D721Med (cell line): ENCODE measurements at regions not wholly inside any gene's neighbourhood (a gene's known extent, or its start where the extent isn't known, plus 50 kb on each side); places are given as distances from the start of the nearest gene placed in this dataset.
"Not testable (repeated sequence)": the region's sequence is repeated elsewhere in the genome, so short reads cannot be mapped to it uniquely, and the experiment has no call there.

Experiments used
- DNase-seq: peaks from one replicate; pipeline ENCODE4 v3.0.0; 2011; ENCODE audit warnings: low spot score; ENCODE audit not compliant: insufficient read length
- FAIRE-seq: peaks from 2 replicates; lab custom pipeline; 2011; peaks lifted over from hg19 to GRCh38; lab: Jason Lieb, UNC
- TF ChIP-seq, protein P1 (sequence below): IDR thresholded peaks from 2 replicates; pipeline ENCODE4 v1.5.1; 2012; ENCODE audit warnings: mild to moderate bottlenecking, control low read depth; ENCODE audit not compliant: insufficient read depth; ENCODE audit errors: missing control alignments

DNA sequence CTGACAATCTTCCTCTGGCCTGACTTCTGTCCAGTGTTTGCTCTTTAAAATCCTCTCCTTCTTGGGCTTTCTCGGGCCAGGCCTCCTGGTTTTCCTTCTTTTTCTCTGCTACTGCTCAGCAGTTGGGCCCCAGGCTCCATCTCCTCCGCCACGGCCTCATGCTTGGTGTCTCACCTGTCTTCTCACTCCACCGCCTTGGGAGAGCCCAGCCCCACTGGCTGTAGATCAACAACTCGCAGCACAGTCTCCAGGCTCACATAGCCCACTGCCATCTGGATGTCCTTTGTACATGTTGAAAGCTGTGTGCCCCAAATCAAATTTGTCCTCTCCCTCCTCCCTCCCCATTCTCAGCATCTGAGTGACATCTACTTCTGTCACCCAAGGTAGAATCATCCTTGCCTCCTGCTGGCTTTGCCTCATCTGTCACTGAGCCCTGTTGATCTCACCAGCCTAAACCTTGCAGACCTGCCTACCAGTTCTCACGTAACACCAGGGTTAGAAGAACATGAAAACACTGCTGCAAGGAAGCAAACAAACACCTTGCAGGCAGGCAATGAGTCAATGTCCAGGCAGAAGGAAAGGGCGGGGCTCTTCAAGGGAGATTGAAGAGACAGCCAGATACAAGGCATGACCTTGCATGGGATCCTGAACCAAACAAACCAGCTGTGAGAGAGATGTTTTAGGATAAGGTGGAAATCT is 103.2 kb upstream of the SMURF2 start:
- FAIRE-seq (no peak), DNase-seq (no peak)
- TF ChIP-seq, protein P1, sequence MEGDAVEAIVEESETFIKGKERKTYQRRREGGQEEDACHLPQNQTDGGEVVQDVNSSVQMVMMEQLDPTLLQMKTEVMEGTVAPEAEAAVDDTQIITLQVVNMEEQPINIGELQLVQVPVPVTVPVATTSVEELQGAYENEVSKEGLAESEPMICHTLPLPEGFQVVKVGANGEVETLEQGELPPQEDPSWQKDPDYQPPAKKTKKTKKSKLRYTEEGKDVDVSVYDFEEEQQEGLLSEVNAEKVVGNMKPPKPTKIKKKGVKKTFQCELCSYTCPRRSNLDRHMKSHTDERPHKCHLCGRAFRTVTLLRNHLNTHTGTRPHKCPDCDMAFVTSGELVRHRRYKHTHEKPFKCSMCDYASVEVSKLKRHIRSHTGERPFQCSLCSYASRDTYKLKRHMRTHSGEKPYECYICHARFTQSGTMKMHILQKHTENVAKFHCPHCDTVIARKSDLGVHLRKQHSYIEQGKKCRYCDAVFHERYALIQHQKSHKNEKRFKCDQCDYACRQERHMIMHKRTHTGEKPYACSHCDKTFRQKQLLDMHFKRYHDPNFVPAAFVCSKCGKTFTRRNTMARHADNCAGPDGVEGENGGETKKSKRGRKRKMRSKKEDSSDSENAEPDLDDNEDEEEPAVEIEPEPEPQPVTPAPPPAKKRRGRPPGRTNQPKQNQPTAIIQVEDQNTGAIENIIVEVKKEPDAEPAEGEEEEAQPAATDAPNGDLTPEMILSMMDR, result no peak

DNA sequence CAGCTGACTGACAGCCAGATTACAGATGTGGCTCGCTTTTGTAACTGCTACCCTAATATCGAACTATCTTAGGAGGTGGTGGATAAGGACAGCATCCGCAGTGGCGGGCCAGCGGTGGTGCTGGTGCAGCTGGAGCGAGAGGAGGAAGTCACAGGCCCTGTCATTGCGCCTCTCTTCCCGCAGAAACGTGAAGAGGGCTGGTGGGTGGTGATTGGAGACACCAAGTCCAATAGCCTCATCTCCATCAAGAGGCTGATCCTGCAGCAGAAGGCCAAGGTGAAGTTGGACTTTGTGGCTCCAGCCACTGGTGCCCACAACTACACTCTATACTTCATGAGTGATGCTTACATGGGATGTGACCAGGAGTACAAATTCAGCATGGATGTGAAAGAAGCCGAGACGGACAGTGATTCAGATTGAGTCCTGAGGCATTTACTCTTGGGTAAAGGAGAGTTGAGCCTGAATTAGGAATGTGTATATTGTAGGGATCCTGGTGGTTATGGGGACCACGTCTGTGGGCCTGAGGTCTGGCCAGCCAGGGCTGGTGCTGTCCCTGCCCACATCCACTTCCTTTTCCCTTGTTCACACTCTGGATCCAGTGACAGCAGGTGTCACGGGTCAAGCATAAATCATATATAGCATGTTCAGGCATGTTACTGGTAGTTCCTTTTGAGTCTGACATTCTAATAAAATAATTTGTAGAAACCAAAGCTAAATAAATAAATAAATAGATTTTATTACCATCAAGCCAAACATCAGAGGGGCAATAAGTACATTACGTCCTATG is 89.0 kb upstream of the SMURF2 start:
- DNase-seq (no peak), FAIRE-seq (no peak)
- TF ChIP-seq, protein P1, result no peak

DNA sequence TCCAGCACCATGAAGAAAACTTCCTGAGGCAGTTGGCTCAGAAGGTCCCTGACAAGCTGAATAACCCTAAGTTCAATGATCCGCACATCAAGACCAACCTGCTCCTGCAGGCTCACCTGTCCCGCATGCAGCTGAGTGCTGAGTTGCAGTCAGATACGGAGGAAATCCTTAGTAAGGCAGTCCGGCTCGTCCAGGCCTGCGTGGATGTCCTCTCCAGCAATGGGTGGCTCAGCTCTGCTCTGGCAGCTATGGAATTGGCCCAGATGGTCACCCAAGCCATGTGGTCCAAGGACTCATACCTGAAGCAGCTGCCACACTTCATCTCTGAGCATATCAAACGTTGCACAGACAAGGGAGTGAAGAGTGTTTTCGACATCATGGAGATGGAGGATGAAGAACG is 88.4 kb upstream of the SMURF2 start:
- TF ChIP-seq, protein P1, result no peak
- DNase-seq (no peak), FAIRE-seq (no peak)

DNA sequence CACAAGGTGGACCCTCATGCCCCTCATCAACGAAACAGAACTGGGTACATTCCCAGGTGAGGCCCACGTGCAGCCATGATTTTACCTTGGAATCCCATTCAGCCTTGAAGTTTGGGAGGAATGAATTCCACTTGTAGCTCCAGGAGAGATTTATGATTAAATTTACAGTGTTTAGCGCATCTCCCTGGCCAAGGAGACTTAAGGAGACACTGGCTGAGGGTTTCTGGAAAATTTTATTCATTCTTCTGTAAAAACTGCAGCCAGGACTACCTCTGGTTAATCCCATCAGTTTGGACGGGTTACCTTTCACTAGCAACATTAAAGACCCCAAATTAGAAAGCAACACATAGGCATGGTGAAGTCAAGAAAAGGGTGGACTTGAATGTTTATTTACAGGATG is 87.2 kb upstream of the SMURF2 start:
- DNase-seq (no peak), FAIRE-seq (no peak)
- TF ChIP-seq, protein P1, result no peak

DNA sequence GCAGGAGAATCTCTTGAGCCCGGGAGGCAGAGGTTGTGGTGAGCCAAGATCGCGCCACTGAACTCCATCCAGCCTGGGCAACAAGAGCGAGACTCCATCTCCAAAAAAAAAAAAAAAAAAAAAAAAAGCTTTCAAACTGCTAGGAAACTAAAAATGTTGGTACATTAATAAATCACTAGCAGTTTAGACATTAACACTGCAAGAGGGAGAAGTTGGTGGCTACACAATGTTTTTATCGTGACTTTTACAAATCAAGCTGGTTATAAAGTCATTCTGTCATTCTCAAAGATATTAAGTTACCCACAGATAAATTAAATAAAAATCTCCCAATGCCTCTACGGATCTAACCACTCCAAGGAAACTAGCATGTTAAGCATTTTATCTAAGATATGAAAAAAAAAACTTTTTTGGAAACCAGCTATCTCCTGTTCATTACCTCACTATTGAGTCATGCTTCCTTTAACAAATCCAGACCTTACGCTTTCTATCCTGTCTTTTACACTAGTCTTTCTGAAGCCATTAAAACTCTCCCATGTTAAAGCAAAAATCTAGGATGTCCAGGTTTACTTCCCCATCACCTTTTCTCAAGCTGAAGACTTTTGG is 85.9 kb upstream of the SMURF2 start:
- no peak for DNase-seq
- TF ChIP-seq, protein P1, result no peak
- no peak for FAIRE-seq

DNA sequence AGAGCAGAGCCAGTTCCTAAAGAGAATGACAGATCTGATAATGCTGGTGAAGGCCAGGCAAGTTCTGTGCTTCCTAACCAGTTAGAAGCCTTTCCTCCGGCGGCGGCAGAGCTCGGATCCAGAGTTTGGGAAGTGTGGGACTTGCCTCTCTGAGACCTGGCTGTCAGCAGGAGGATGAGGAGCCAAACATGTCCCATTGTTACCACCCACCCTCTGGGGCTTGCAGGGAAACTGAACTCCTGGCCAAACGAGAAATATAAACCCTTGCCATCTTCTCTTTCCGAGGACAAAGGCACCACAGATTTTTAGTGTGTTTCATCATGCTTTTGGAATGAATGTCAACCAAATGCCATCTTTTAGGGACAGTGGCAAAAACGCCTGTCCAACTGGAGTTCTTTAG is 80.2 kb upstream of the SMURF2 start:
- TF ChIP-seq, protein P1, result no peak
- FAIRE-seq (no peak), DNase-seq (no peak)

DNA sequence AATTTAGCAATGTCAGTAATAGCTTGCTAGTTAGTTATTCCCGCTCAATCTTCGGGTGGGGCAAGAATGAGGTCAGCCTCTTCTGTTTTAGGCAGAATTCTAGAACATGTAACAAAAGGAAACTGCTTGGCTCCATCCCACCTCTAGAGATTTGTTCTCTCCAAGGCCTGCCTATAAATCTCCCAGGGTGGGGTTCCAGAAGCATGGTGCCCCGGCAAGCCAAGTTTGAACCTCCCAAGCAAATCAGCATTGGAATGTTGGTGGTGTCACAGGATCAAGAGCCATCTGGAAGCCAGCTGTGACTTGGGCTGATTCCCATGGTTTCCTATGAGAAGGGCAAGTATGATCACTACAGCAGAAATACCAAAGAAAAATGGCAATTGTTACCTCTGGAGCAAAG is 79.8 kb upstream of the SMURF2 start:
- DNase-seq, FAIRE-seq: not testable (repeated sequence)
